ENCODE measurements at regions not wholly inside any gene's neighbourhood (a gene's known extent, or its start where the extent isn't known, plus 50 kb on each side); places are given as distances from the start of the nearest gene placed in this dataset.

DNA sequence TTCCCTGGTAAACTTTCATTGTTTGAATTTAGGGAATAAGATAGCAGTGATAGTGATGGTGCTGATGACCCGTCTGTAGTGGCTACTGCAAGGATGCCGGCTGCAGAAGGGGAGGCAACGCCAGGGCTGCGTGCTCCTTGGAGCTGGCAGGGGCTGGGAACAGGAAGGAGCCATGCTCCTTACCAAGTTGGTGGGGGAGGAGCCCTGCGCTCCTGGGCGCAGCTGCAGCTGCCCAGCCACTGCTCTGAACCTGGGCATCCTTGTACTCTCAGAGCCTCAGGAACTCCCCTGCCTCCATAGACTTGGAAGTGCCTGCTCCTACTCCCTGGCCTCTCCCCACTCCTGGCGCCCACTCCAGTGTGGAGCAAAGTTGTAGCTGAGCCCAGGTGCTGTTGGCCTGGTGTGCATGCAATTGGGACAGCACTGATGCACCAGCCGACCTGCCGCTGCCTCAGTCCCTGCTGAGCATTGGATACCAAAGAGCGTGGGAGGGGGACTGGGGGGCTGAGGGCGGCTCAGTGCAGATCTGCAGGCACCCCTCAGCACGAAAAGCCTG, 585.1 kb upstream of the FAM174A start:
- Mint-ChIP-seq H3K36me3 (ENCODE audit: insufficient read depth in 1 of 3, low read depth in 3 of 3) (no peaks in the 10 kb centered on the region), H3K4me3 (no peak overlapping the region), H3K27me3 (ENCODE audit: low read depth) (no peaks in the 10 kb centered on the region), H3K27ac (no peak overlapping the region), H3K9me3 (no peaks in the 10 kb centered on the region), H3K4me1 (no peaks in the 10 kb centered on the region)
- no peak overlapping the region for H2BK120ac ChIP-seq (ENCODE audit: low read depth, low read length, poor library complexity, severe bottlenecking)
- H3T11ph ChIP-seq (ENCODE audit: low read length) = no peak overlapping the region
- H4K20me1 ChIP-seq (ENCODE audit: control insufficient read depth, insufficient read depth, insufficient read length) = no peaks in the 10 kb centered on the region
- H3K23me2 ChIP-seq (ENCODE audit: insufficient read length, low read depth, low read length, poor library complexity, severe bottlenecking) = no peaks in the 10 kb centered on the region
- no peak overlapping the region for H3K23ac ChIP-seq (ENCODE audit: insufficient read length, low read depth, low read length)
- H4K91ac ChIP-seq (ENCODE audit: insufficient read length, low read depth, low read length) = no peak overlapping the region
- H3K18ac ChIP-seq (ENCODE audit: insufficient read length, low read depth, low read length) = no peak overlapping the region
- no peak overlapping the region for H3K27ac ChIP-seq (ENCODE audit: insufficient read length, low read depth, low read length)
- H2AK5ac ChIP-seq (ENCODE audit: insufficient read length, low read length) = no peak overlapping the region
- no peak overlapping the region for H3K4me2 ChIP-seq (ENCODE audit: insufficient read depth, insufficient read length, low read length)
- no peaks in the 10 kb centered on the region for H3K9me3 ChIP-seq (ENCODE audit: control insufficient read depth, low read depth, low read length)
- H3K9ac ChIP-seq (ENCODE audit: extremely low read depth, insufficient read length, low read length) = no peak overlapping the region
- H2BK5ac ChIP-seq (ENCODE audit: insufficient read length, low read length) = no peak overlapping the region
- no peaks in the 10 kb centered on the region for H3K4me1 ChIP-seq (ENCODE audit: insufficient read depth, low read length)
- WGBS (ENCODE audit: extremely low coverage, insufficient read length, low lambda C conversion rate) = no CpG with 5 or more reads among the region's 12 CpGs
- TF ChIP-seq, protein P1, sequence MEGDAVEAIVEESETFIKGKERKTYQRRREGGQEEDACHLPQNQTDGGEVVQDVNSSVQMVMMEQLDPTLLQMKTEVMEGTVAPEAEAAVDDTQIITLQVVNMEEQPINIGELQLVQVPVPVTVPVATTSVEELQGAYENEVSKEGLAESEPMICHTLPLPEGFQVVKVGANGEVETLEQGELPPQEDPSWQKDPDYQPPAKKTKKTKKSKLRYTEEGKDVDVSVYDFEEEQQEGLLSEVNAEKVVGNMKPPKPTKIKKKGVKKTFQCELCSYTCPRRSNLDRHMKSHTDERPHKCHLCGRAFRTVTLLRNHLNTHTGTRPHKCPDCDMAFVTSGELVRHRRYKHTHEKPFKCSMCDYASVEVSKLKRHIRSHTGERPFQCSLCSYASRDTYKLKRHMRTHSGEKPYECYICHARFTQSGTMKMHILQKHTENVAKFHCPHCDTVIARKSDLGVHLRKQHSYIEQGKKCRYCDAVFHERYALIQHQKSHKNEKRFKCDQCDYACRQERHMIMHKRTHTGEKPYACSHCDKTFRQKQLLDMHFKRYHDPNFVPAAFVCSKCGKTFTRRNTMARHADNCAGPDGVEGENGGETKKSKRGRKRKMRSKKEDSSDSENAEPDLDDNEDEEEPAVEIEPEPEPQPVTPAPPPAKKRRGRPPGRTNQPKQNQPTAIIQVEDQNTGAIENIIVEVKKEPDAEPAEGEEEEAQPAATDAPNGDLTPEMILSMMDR (conservative IDR thresholded peaks at IDR 0.05) = no peak
- H3K4ac ChIP-seq (ENCODE audit: low read depth, low read length) = no peak overlapping the region
- no peak overlapping the region for H3K56ac ChIP-seq (ENCODE audit: insufficient read length, low read depth, low read length)
- no peak overlapping the region for H2BK20ac ChIP-seq (ENCODE audit: low read depth, low read length, poor library complexity, severe bottlenecking)
- H2AFZ ChIP-seq (ENCODE audit: low read length) = no peak overlapping the region
- no peak overlapping the region for H3K14ac ChIP-seq (ENCODE audit: insufficient read depth, low read length)
- H2BK15ac ChIP-seq (ENCODE audit: low read depth, low read length) = no peak overlapping the region
- H3K79me1 ChIP-seq (ENCODE audit: insufficient read depth, low read depth, low read length, poor library complexity, severe bottlenecking) = no peaks in the 10 kb centered on the region
- no peak overlapping the region for H4K8ac ChIP-seq (replicated peaks; ENCODE audit: insufficient read length, low read depth, low read length)
- no peaks in the 10 kb centered on the region for H3K79me2 ChIP-seq (ENCODE audit: insufficient read depth, low read length)
- DNase-seq = no peak
- no peaks in the 10 kb centered on the region for H3K27me3 ChIP-seq (ENCODE audit: insufficient read depth, low read length)
- H4K5ac ChIP-seq (ENCODE audit: insufficient read length, low read depth, low read length) = no peak overlapping the region
- H2BK12ac ChIP-seq (ENCODE audit: insufficient read length, low read depth, low read length) = no peak overlapping the region
